ENCODE measurements at regions not wholly inside any gene's neighbourhood (a gene's known extent, or its start where the extent isn't known, plus 50 kb on each side); places are given as distances from the start of the nearest gene placed in this dataset.

GRCh38 chr2:16198166-16198912 lies 258.0 kb downstream of the MYCN start:
- Histone ChIP-seq H3K27me3 (replicated peaks; ENCODE audit: control insufficient read depth, insufficient read depth, low read length) (no peaks in the 10 kb centered on the region), H3K4me3 (replicated peaks; ENCODE audit: low read depth, low read length) (no peak overlapping the region), H3K36me3 (ENCODE audit: control insufficient read depth, insufficient read depth, low read length) (no peaks in the 10 kb centered on the region)
- no peak for TF ChIP-seq CTCF (IDR thresholded peaks at IDR 0.05; ENCODE audit: insufficient read depth, low read length, poor library complexity, severe bottlenecking)
- DNase-seq (ENCODE audit: extremely low read depth, insufficient read length): no peak

DNA sequence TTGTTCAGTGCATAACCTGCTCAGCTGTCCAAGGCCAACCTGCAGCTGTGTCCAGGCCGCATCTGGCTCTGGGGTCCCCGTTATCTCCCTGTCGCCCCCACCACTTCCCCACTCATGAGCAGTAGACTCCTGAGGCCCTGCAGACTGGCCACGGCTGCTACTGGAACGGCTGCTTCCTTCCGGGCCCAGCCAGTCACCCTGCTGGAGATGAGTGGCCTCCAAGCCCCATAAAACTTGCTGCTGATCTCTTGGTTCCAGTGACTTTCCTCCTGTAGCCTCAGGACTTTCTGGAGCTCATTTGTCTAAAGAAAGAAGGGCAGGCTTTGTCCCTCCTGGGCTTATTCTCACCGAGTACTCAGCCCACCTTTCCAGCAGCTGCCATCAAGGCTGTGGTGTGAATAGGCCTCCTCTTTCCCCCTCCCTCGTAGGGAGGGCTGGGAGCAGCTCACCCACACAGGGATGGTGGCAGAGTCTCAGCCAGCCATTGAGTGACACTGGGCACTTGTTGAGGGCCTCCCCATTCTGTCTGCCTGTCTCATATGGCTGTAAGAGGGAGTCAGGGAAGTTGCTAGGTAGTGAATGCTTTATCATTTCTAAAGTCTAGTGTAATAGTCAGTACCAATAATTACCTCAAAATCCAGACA lies 257.3 kb downstream of the MYCN start:
- H3K36me3 ChIP-seq (ENCODE audit: control insufficient read depth, insufficient read depth, low read length): no peaks in the 10 kb centered on the region
- H3K27me3 ChIP-seq (replicated peaks; ENCODE audit: control insufficient read depth, insufficient read depth, low read length): no peaks in the 10 kb centered on the region
- no peak for TF ChIP-seq CTCF (IDR thresholded peaks at IDR 0.05; ENCODE audit: insufficient read depth, low read length, poor library complexity, severe bottlenecking)
- DNase-seq (ENCODE audit: extremely low read depth, insufficient read length): no peak
- no peak overlapping the region for H3K4me3 ChIP-seq (replicated peaks; ENCODE audit: low read depth, low read length)

DNA sequence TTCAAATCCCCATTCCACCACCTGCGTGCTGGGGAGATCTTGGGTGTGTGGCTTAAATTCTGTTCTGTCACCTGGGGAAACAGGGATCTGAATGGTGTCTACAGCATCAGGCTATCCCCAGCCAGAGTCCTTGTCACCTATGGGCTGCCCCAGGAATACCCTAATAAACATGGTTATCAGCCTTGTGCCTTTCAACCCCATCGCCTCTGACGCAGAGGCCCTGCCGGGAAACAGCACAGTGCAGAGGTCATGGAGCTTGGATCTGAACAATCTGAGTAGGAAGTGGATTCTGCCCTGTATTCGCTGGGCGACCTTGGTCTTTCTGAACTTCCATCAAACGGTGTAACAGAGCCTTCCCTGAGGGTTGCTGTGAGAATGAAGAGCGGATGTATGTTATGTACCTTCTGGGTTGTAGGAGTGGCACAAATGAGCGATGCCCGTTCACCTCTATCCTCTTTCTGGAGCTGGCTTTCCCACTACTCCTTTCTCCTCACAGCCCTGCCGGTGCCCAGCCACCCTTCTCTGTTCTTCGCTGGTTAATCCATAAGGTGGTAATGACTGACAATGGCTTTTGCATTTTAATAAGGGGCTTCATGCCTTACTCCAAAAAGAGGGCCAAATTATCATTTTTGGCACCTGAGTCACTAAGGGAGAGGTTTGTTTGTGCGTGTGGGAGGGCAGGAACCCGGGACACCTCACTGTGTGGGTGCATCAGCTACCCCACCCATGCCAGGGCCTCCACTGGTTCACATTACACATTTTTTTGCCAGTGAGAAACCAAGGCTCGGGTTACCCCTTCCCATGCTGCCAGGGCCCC lies 256.5 kb downstream of the MYCN start:
- no peak for TF ChIP-seq CTCF (IDR thresholded peaks at IDR 0.05; ENCODE audit: insufficient read depth, low read length, poor library complexity, severe bottlenecking)
- Histone ChIP-seq H3K4me3 (replicated peaks; ENCODE audit: low read depth, low read length) (no peak overlapping the region), H3K36me3 (ENCODE audit: control insufficient read depth, insufficient read depth, low read length) (no peaks in the 10 kb centered on the region), H3K27me3 (replicated peaks; ENCODE audit: control insufficient read depth, insufficient read depth, low read length) (no peaks in the 10 kb centered on the region)
- no peak for DNase-seq (ENCODE audit: extremely low read depth, insufficient read length)

DNA sequence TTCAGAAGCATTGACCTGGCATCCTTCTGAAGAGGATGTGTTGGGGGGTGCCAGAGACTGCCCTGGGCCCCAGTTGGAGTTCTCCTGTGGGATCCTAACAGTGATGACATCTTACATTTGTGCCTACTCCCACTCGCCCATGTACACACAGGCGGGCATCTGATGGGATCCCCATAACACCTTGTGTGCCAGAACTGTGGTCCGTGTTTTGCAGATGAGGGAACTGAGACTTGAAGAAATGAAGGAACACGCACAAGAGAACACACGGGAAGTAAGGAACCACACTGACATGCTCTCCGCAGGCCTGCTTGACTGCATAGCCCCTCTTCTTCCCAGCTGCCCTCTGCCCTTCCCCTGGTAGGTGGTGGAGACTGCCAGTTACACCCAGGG lies 255.3 kb downstream of the MYCN start:
- no peak for TF ChIP-seq CTCF (IDR thresholded peaks at IDR 0.05; ENCODE audit: insufficient read depth, low read length, poor library complexity, severe bottlenecking)
- DNase-seq (ENCODE audit: extremely low read depth, insufficient read length): no peak
- H3K4me3 ChIP-seq (replicated peaks; ENCODE audit: low read depth, low read length): no peak overlapping the region
- H3K36me3 ChIP-seq (ENCODE audit: control insufficient read depth, insufficient read depth, low read length): no peaks in the 10 kb centered on the region
- no peaks in the 10 kb centered on the region for H3K27me3 ChIP-seq (replicated peaks; ENCODE audit: control insufficient read depth, insufficient read depth, low read length)

DNA sequence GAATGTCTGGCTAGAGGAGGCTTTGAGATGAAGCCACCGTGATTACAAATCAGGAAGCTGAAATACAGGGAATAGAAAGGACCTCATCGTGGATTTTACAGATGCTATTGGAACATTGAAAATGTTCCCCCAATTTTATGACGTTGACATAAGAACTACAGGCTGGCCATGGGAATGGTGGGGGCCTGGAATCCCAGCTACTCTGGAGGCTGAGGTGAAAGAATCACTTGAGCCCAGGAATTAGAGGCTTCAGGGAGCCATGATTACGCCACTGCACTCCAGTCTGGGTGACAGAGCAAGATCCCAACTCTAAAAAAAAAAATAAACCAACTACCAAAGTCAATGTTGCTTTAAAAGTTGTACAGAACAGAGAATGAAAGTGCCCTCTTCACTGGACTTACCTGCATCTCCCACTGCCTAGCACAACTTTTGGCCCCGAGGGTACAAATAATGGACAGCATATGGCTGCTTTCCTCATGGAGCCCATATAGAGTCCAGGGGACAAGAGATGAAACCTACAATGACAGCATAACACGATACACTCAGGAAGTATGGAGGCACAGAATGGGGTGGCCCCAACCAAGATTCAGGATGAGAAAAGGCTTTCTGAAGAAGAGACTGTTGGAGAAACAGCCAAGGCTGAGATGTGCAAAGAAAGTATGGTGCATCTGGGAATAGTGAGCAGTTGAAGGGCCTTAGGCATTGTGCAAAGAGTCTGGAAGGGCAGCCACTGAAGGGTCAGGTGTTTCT lies 254.8 kb downstream of the MYCN start:
- Histone ChIP-seq H3K36me3 (ENCODE audit: control insufficient read depth, insufficient read depth, low read length) (no peaks in the 10 kb centered on the region), H3K4me3 (replicated peaks; ENCODE audit: low read depth, low read length) (no peak overlapping the region), H3K27me3 (replicated peaks; ENCODE audit: control insufficient read depth, insufficient read depth, low read length) (no peaks in the 10 kb centered on the region)
- TF ChIP-seq CTCF (IDR thresholded peaks at IDR 0.05; ENCODE audit: insufficient read depth, low read length, poor library complexity, severe bottlenecking): no peak
- DNase-seq (ENCODE audit: extremely low read depth, insufficient read length): no peak
